AG09309 (cell line): ENCODE measurements at regions not wholly inside any gene's neighbourhood (a gene's known extent, or its start where the extent isn't known, plus 50 kb on each side); places are given as distances from the start of the nearest gene placed in this dataset.

Source experiments
- DNase-seq: peaks from one replicate; pipeline ENCODE4 v3.0.0-alpha.2; 2010; ENCODE audit warnings: low read depth
- H3K4me3 ChIP-seq: 2 replicates; pipeline ENCODE4 v1.5.1; 2011; ENCODE audit warnings: mild to moderate bottlenecking, low read depth, low read length, moderate library complexity; ENCODE audit not compliant: control insufficient read depth
- CTCF ChIP-seq: IDR thresholded peaks from 2 replicates; pipeline ENCODE4 v1.5.1; 2011; ENCODE audit warnings: mild to moderate bottlenecking, low read depth, low read length, inconsistent platforms; ENCODE audit not compliant: insufficient read depth, control insufficient read depth; ENCODE audit errors: missing control alignments

GRCh38 chr2:60096556-60096955 is 456.9 kb downstream of the BCL11A start:
- no peak for TF ChIP-seq CTCF

GRCh38 chr2:60095903-60096302 is 457.6 kb downstream of the BCL11A start:
- H3K4me3 ChIP-seq, result no peak overlapping the region
- TF ChIP-seq CTCF, result no peak
- DNase-seq, result no peak

More at GRCh38 chr2:60096556-60096955, 456.9 kb downstream of the BCL11A start:
- no peak for DNase-seq
- no peak overlapping the region for H3K4me3 ChIP-seq

GRCh38 chr2:60095202-60095815 is 458.1 kb downstream of the BCL11A start:
- H3K4me3 ChIP-seq, result no peak overlapping the region
- TF ChIP-seq CTCF, result no peak
- no peak for DNase-seq

GRCh38 chr2:60094450-60094929 is 459.0 kb downstream of the BCL11A start:
- H3K4me3 ChIP-seq, result no peak overlapping the region
- DNase-seq, result no peak
- TF ChIP-seq CTCF, result no peak

- no peak for TF ChIP-seq CTCF
- no peak overlapping the region for H3K4me3 ChIP-seq
- no peak for DNase-seq
Observed at GRCh38 chr2:60092781-60093180, 460.7 kb downstream of the BCL11A start.

- TF ChIP-seq CTCF, result no peak
- no peak for DNase-seq
- no peak overlapping the region for H3K4me3 ChIP-seq
Observed at GRCh38 chr2:60091894-60092293, 461.6 kb downstream of the BCL11A start.
